ENCODE measurements at regions not wholly inside any gene's neighbourhood (a gene's known extent, or its start where the extent isn't known, plus 50 kb on each side); places are given as distances from the start of the nearest gene placed in this dataset.

DNA sequence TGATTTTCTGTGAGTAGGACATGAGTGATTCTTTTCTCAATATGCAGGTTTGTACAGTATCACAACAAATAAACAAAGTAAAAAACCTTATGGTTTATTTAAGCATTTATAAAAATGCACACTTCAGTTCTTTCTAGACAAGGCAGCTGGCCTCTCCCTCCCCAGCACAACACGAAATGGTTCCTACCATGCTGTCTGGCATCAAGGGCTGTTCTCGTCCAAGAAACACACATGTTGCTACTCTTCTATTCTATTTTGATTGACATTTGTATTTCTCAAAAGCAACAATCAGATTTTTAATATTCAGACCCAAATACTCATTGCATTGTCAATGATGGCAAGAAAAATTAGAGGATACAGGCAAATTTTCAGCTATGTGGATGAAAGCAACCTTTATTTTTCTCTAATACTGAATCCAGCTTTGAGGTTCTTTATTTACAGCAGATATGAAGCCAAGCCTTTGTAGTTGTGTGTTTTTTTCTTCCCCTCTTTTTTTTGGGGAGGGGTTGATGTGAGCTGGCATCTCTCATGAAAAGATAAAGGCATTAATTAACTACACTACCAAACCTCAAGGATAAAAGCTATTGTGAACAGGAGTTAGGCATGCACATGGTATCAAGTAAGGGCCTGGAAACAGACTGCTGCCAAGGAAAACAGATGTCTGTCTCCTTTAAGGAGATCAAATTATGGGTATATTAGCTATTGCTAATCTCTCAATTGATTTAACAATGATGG is 96.4 kb upstream of the PREP start:
- no peak for DNase-seq (ENCODE audit: low read depth, low spot score)

DNA sequence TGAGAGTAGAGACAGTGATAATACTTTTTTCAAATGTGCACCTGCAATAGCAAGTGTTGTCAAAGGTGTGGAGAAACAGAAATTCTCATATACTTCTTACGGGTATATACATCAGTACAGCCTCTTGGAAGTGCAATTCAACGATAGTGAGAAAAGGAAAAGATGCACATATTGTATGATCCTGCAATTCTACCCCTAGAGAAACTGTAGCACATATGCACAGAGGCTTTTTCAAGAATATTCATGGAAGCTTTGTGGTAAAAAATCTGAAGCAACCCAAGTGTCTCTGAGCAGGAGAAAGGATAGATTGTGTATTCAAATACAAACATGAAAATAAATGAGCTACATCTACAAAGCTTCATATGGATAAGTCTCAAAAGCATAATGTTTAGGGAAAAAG is 94.7 kb upstream of the PREP start:
- DNase-seq (ENCODE audit: low read depth, low spot score): no peak

DNA sequence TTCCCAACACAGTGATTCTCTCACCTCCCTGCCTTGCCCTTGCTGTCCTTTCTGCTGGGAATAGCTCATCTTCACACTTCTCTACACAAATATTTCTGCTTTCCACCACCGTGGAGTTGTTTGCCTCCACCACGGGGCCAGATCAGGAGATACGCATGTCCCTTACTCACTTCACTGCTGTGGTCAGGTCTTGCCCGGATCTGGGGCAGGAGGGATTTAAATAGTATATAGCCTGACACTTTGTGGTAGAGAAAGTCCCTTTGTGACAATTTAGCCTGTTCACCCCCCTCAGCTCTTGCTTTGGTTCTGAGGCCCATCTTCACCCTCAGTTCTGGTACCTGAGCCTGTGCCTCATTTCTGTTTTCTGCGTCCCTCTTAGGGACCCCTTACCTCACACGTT is 92.6 kb upstream of the PREP start:
- DNase-seq (ENCODE audit: low read depth, low spot score): no peak

DNA sequence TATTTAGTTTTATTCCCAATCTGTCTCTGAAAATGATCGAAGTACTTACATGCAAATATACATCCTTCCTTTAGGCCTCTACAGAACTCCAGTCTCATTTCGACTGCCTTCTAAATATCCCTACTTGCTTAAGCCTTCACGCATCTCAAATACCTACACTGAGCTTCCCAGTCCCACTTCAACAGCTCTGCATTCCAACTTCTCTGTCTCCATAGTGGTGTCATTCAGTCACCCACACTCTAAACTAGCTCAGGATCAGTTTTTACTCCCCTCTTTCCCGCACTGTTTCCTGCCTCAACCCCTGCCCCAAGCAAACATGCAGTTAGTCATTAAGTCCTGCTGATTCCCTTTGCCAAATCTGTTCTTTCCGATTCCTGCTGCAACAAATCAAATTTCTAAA is 91.8 kb upstream of the PREP start:
- DNase-seq (ENCODE audit: low read depth, low spot score): no peak

DNA sequence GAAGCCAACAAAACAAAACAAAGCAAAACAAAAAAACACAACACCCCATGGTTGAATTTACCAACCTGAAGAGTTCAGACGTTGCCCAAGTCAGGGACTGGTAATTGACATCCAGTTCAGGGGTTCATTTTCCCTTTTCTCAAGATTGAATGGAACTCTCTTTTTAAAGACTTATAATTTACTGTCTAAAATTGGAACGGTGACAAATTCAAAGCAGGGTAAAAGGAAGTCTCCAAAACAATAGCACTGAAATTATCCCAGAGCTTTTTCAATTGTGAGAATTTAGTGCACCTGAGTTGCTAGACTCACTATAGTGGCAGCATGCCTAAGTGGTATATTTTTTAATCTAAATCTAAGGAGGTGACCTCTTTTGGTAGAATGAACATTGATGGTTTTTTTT is 90.9 kb upstream of the PREP start:
- no peak for DNase-seq (ENCODE audit: low read depth, low spot score)

DNA sequence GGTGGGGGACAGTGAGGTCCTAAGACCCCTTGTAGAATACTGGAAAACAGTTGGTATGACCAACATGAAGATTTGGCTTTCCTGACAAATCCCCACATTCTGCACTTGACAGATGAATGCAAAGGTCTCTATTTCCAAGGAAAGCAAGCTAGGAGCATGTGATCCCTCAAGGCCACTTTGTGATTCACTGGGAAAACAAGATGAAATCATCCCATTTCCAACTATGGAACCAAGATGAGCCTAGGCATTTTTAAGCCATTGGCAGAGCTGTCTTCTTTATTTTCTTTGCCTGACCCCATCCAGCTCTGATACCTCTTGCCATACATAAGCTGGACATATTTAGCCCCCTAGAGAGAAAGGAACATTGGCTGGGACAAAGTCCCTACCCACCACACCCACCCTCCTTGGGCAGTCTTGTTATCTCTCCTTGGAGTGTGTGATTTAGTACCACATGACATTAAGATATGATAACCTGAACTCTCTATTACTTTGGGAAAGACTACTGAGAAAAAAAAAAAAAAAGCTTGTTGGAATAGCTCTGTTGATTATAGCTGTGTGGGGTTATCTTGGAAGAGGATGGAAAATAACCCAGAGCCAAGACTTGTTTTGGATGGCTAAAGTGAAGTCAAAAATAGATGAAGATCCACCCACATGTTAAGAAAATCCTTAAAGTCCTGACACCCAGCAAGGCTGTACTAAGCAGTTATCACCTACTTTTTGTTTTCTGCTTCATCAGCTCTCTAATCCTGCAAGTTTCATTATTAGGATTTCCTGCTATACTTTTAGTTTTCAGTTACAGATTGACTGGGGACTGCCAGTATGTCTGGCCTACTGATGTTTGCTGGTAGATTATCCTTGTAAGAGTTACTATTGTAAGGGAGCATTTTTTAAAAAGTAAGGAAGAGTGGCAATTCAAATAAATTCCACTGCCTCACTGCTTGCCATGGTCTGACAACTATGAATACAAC is 90.1 kb upstream of the PREP start:
- no peak for DNase-seq (ENCODE audit: low read depth, low spot score)

DNA sequence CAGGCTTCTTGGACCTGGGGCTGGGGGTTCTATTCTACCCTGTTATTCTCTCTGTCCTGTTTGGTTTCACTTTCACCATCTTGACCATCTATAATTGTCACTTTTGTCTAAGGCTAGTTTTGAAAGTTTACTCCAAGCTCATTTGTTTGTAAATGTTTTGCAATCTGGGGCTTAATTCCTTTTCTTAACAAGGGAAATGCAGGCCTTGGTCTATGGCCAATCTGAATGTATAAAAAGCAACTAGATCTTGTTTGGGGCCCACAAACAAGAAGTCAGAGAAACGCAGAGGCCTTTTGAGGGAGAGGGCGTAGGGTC is 86.3 kb upstream of the PREP start:
- no peak for DNase-seq (ENCODE audit: low read depth, low spot score)

DNA sequence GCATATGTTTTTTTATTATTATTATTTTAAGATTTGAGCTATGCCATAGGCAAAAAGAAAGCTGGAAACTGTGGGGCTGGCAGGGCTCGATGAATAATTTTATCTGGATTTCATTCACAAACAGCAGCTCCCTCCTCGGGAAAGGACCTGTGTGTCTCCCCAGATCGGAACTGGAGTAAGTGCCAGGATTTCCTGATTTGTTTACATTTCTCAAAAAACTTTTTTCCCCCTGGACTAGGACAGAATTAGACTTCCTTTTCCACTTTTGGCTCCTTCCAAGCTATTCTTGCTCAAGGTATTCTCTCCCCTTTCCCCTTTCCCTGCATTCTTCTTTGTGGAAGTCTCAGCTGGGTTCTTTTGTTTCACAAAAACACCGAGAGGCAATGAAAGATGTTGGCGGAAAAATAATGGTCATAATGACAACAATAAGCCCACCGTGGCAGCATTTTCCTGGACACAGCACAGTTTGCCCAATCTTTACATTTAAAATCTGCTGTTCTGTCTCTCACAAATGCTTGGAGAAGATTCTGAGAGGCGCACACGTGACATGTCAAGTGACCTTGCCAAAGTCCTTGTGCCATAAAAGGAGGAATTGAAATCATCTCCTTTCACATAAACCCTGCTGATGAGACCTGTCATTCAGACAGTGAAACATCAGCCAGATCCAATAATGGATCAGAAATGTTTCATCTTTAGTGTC is 85.8 kb upstream of the PREP start:
- DNase-seq (ENCODE audit: low read depth, low spot score): no peak

DNA sequence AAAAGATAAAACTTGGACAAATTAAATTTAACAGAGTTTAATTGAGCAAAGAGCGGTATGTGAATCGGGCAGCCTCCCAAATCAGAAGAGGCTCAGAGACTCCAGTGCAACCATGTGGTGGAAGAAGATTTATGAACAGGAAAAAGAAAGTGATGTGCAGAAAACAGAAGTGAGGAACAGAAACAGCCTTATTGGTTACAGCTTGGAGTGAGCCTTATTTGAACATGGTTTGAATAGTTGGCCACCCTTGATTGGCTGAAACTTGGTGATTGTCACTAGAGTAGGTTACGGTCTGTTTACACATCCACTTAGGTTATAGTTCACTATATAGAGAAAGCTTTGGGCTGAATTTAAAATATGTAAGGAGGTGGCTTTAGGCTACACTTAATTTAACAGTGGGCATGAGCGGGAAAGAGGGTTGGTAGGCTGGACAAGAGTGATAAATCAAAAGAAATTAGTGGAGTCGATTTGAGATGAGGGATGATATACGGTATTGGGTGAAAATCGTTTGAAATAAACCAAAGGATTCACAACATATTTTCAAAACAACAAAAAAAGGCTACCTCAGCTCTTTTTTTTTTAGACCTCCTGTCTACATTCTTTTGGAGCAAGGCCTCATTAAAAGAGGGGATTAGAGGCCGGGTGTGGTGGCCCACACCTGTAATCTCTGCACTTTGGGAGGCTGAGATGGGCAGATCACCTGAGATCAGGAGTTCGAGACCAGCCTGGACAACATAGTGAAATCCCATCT is 84.3 kb upstream of the PREP start:
- DNase-seq (ENCODE audit: low read depth, low spot score): no peak

DNA sequence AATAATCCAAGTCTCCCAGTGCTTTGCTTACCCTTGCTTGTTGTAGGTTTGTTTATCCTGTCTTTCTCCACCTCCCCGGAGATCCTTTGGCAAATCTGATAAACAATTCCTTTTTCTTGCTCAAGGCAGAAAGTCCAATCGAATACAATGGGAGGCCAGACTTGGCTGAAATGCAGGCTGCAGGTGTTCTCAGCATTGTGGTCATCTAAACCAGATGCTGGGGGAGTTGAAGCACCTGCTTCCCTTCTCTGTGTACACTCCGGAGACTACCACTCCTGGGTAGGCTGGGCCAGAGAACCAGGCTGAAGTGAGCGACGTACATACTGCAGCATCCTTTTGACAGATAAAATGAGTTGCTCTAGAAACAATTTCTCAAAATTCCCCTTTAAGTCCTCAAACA is 82.6 kb upstream of the PREP start:
- DNase-seq (ENCODE audit: low read depth, low spot score): no peak

DNA sequence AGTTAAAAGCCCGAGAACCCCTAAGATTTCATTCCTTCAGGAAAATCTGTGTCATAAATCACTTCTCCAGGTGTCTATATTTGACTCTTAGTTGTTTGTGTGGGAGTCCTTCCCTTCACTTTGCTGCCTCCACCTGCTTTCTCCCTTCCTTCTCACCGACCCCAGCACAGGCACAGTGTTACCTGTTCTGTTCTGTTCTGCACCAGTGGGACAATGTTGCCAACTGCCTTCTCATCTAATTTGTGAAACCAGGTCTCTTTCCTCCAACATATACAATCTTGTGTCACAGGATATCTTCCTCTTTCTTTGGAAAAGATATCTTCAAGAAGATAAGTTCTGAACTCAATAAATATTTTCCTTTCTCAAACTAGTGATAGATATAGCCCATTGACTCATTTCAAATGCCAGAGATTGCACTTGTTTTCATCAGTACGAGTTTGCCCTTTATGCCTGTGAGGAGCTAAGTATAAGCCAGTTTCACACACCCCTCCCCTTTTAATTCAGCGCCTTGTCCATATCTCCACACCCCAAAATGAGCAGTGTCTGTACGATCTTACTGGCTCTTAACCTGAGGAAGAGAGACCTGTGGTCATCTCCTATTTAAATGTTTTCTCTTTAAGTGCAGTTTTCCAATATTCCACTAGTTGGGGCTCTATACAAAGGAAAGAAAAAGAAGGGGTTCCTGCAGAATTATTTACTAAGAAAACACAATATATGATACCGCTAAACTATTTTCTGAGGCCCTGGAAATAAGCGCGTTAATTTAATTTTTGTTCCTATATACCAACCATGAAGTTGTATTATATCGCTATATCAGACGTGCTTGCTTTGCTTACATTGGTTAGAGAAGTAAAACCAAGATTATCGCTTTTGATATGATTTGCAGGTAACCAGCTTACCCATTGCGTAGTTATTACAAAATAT is 81.6 kb upstream of the PREP start:
- no peak for DNase-seq (ENCODE audit: low read depth, low spot score)

DNA sequence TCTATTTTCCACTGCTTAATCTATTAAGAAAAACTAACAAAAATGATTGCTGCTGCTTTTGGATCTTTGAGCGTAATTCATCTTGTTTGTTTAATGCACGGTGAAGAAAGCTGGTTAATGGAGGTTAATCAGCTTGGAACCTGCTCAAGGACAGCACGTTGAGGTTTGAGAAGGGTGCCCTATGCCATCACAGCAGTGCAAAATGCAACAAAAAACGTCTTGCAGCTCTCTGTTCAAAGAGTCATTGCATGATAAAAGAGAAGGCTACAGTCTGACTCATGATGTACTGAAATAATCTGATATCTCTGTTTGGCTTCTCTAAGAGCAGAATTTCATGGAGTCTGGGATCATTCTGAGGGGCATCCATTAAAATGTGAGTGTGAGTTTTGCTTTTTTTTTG is 80.6 kb upstream of the PREP start:
- no peak for DNase-seq (ENCODE audit: low read depth, low spot score)

DNA sequence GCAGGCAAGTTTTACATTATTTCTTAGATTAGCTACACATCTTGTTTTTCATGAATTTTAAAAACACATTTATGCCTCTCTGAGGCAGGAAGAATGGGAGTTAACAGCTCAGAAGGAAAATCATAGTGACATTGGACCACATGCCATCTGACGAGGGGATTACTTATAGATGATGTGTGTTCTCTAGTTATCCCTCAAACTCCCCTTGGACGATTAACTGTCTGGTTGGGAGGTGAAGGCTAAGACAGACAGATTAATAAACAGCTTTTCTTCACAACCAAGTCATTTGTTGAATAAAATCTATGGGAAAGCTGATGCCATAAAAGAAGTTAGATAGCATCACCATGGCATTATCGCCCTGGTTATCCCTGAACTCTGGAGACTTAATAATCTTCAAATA is 80.0 kb upstream of the PREP start:
- no peak for DNase-seq (ENCODE audit: low read depth, low spot score)

DNA sequence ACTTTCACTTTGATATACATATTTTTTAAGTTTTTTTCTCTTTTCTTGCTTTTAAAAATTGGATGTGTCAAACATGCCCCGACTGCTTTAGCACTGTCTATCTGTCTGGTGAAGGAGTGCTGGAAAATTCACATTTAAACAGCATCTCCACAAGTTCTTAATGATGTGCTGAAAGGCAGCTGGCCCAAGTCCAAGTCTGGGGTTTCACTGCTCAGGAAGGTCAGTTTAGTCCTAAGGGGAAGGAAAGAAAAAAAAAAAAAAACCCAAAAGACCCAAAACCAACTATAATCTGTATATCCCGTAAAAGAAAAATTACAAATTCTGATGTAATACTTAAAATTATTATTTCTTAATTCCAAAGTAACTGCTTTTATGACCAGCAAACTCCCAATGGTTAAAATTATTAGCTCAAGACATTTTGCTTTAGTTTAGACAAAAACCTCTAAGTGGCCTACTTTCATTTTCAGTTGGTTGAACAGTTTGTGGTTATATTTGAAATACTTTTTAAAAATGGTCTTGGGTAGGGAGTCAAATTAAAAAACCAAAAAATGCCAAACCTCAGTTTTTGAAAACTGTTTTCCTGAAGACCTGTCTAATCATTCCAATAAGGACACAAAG is 79.5 kb upstream of the PREP start:
- DNase-seq (ENCODE audit: low read depth, low spot score): no peak

DNA sequence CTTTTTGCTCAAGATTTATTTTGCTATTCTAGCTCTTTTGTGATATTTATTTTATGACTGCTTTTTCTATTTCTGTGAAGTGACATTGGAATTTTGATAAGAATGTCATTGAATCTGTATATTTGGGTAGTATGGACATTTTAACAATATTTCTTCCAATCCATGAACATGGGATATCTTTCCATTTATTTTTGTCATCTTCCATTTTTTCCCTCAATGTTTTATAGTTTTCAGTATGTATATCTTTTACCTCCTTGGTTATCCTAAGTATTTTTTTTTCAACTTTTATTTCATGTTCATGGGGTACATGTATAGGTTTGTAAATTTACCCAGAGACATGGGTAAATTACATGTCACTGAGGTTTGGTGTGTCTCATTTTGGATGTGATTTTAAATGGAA is 74.1 kb upstream of the PREP start:
- DNase-seq (ENCODE audit: low read depth, low spot score): no peak

DNA sequence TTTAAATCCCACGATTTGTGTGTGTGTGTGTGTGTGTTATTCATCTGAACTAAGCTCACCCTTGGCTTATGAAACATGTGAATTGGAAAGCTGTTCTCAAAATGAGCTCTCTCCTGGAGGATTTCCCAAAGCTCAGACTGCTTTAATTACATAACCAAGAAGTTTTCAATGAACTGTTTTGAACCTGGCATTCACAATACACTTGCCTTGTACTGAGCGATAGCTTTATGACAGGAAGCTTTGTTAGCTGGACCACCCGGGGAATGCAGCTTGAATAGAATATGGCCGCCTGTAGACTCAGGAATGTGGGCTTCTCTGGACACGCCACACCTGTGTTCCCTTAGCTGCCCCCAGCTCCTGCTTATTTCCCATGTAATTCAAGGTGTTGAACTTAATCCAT is 71.4 kb upstream of the PREP start:
- no peak for DNase-seq (ENCODE audit: low read depth, low spot score)

DNA sequence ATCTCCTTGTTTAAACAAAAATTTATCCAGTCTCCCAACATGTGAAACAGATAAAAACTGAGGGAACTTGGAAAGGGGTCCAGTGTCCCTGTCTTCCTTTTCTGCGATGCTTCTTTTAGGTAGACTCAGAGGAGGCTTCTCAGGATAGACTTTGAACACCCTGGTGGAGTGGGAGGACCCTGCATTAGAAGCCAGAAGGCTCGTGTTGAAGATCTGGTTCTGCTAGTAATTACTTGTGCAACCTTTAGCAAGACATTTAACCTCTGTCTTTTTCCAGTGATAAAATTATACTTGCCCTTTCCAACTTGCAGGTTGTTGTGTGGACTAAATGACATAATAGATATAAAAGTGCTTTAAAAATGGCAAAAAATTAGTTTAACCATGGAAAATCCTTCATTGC is 67.1 kb upstream of the PREP start:
- DNase-seq (ENCODE audit: low read depth, low spot score): no peak

DNA sequence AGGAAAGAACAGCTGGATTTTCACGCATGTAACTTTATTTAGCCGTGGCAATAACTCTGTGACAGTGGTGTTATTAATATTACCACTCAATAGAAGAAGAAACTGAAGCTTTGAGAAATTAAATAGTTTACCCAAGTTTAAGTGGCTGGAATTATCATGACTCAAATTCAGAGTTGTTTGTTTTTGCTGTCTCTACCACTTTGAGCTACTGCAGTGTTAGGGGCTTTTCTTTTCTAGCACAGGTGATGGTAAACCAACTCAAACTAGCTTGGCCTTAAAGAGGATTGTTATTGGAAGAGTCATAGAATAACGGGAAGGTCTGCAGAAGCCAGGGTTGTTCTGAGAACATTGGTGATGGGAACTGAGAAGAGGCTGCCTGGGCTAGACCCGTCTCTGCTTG is 66.0 kb upstream of the PREP start:
- no peak for DNase-seq (ENCODE audit: low read depth, low spot score)

DNA sequence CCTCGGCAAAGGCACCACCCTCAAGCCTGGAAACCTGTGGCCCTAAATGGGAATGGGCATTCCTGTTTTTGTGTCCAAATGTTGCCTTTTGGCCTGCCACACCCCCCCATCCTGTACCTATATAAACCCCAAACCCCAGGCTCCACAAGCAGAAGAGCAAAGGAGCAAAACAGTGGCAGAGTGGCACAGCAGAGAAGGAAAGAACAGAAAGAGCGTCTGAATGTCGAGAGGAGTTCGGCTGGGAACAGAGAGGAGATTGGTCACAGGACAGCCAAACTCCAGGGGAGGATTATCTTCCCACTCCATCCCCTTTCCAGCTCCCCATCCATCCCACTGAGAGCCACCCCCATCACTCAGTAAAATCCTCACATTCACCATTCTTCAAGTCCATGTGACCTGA is 58.0 kb upstream of the PREP start:
- DNase-seq (ENCODE audit: low read depth, low spot score): no peak

DNA sequence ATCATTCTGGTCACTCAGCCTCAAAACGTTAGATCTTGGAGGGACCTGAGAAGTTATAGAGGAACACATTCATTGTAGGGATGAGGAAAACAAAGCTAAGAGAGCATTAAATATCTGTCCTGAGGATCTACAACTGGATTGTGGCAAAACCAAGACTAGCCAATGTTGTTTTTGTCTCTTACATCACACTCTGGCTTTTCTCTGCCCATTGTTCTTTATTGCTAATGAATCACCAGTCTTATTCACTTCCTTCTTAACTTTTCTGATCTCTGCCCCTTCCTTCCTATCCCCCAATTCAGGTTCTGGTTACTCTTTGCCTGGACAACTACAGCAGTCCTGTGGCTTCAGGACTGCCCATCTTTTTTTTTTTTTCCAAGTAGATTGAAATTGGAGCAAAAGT is 57.0 kb upstream of the PREP start:
- DNase-seq (ENCODE audit: low read depth, low spot score): no peak

Measured in brain pericyte (primary cell).